ENCODE measurements at regions not wholly inside any gene's neighbourhood (a gene's known extent, or its start where the extent isn't known, plus 50 kb on each side); places are given as distances from the start of the nearest gene placed in this dataset.

GRCh38 chr6:120514544-120514943 lies 819.7 kb downstream of the TBC1D32 start:
- TF ChIP-seq TAF1 (IDR thresholded peaks at IDR 0.05; ENCODE audit: borderline replicate concordance, insufficient read depth, low read length) (no peak), REST (IDR thresholded peaks at IDR 0.05; ENCODE audit: insufficient read depth in 1 of 2, low read depth in 2 of 2, low read length in 2 of 2) (no peak), SIN3A (IDR thresholded peaks at IDR 0.05; ENCODE audit: borderline replicate concordance, insufficient read depth, low read length) (no peak), FOXP2 (optimal IDR thresholded peaks at IDR 0.05; ENCODE audit: borderline replicate concordance, extremely low read depth, extremely low read length, insufficient read depth) (no peak), POLR2AphosphoS5 (IDR thresholded peaks at IDR 0.05; ENCODE audit: low read depth, low read length) (no peak)

DNA sequence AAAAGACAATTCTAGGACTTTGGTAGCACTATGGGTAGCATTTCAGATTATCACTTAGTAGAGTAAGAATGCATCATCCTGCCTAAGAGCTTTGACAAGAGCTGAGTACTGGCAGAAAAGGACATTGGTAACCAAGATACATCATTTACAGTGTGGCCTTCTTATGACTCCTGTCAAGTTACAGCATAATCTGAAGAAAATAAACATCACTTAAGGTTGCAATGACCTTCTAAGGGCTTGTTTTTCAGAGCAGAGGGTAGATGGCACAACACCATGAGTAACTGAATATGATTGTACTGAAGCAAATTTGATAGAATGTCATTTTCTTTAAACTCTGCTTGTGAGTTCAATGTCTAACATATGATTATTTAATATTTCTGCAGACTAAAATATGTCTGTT lies 822.6 kb downstream of the TBC1D32 start:
- TF ChIP-seq TAF1 (IDR thresholded peaks at IDR 0.05; ENCODE audit: borderline replicate concordance, insufficient read depth, low read length): no peak
- no peak for TF ChIP-seq SIN3A (IDR thresholded peaks at IDR 0.05; ENCODE audit: borderline replicate concordance, insufficient read depth, low read length)
- TF ChIP-seq REST (IDR thresholded peaks at IDR 0.05; ENCODE audit: insufficient read depth in 1 of 2, low read depth in 2 of 2, low read length in 2 of 2): no peak
- no peak for TF ChIP-seq FOXP2 (optimal IDR thresholded peaks at IDR 0.05; ENCODE audit: borderline replicate concordance, extremely low read depth, extremely low read length, insufficient read depth)
- no peak for TF ChIP-seq POLR2AphosphoS5 (IDR thresholded peaks at IDR 0.05; ENCODE audit: low read depth, low read length)

DNA sequence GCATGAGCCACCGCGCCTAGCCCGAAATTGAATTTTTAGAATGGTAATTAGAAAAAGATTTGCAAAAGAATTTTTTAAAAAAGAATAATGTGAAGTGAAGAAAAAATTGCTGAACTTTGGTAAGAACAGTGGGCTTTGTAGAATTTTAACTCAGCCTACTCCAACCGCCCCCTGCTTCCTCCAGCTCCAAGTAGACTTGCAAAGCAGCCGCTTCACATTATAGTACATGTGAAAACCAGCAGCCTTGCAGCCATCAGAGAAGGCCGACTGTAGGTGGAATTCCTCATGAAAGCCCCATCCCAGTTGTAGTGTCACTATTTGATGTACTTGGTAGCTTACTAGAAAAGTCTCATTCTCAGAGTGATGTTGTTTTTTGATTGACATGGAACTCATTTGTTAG lies 835.6 kb downstream of the TBC1D32 start:
- TF ChIP-seq FOXP2 (optimal IDR thresholded peaks at IDR 0.05; ENCODE audit: borderline replicate concordance, extremely low read depth, extremely low read length, insufficient read depth) (no peak), POLR2AphosphoS5 (IDR thresholded peaks at IDR 0.05; ENCODE audit: low read depth, low read length) (no peak), TAF1 (IDR thresholded peaks at IDR 0.05; ENCODE audit: borderline replicate concordance, insufficient read depth, low read length) (no peak), SIN3A (IDR thresholded peaks at IDR 0.05; ENCODE audit: borderline replicate concordance, insufficient read depth, low read length) (no peak), REST (IDR thresholded peaks at IDR 0.05; ENCODE audit: insufficient read depth in 1 of 2, low read depth in 2 of 2, low read length in 2 of 2) (no peak)

DNA sequence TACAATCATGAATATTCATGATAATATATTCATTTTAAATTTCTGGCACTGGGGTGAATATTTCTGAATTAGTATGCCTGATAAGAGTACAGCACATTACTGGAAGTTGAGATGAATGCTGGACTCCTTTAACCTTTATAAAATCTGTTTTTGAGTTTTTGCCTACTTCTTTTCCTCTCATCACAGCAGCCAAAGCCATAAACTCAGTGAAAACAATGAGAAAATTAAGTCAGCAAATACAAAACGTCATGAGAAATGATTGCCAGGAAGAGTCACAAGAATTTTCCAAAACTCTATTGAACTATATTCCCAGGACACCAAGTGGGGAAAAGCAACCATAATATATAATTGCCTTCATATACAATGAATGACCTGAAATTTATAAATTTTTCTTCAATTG lies 837.6 kb downstream of the TBC1D32 start:
- TF ChIP-seq FOXP2 (optimal IDR thresholded peaks at IDR 0.05; ENCODE audit: borderline replicate concordance, extremely low read depth, extremely low read length, insufficient read depth) (no peak), TAF1 (IDR thresholded peaks at IDR 0.05; ENCODE audit: borderline replicate concordance, insufficient read depth, low read length) (no peak), REST (IDR thresholded peaks at IDR 0.05; ENCODE audit: insufficient read depth in 1 of 2, low read depth in 2 of 2, low read length in 2 of 2) (no peak), POLR2AphosphoS5 (IDR thresholded peaks at IDR 0.05; ENCODE audit: low read depth, low read length) (no peak), SIN3A (IDR thresholded peaks at IDR 0.05; ENCODE audit: borderline replicate concordance, insufficient read depth, low read length) (no peak)

GRCh38 chr6:120493505-120493904 lies 840.8 kb downstream of the TBC1D32 start:
- TF ChIP-seq TAF1 (IDR thresholded peaks at IDR 0.05; ENCODE audit: borderline replicate concordance, insufficient read depth, low read length) (no peak), POLR2AphosphoS5 (IDR thresholded peaks at IDR 0.05; ENCODE audit: low read depth, low read length) (no peak), REST (IDR thresholded peaks at IDR 0.05; ENCODE audit: insufficient read depth in 1 of 2, low read depth in 2 of 2, low read length in 2 of 2) (no peak), FOXP2 (optimal IDR thresholded peaks at IDR 0.05; ENCODE audit: borderline replicate concordance, extremely low read depth, extremely low read length, insufficient read depth) (no peak), SIN3A (IDR thresholded peaks at IDR 0.05; ENCODE audit: borderline replicate concordance, insufficient read depth, low read length) (no peak)

All from PFSK-1 (cell line).